ENCODE measurements at regions not wholly inside any gene's neighbourhood (a gene's known extent, or its start where the extent isn't known, plus 50 kb on each side); places are given as distances from the start of the nearest gene placed in this dataset.

DNA sequence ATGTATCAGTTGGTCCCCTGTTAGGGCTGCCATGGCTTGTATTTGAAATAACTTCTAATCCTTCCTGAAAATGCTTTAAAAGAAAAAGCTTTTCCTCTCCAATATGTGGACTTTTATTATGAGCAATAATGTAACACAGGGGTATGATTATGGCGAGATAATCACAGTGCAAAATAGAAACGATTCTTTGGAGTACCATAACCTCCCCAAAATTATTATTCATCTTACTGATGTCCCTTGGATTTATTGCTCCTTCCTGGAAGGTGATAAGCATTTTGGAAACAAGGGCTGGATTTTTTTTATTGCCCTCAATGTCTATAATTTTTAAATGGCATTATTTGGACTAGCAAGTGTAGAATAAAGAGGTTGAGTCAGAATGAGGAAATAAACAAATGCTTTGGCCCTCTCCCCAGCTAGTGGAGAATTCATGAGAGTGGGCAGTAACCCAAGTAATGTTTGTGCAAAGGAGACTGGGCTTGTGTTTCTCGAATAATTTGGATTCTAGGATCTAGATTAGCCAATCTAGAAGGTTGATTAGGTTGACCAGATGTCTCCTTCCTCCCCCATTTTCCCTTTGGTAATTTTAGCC is 403.9 kb upstream of the CELF2 start:
- CTCF ChIA-PET = no interaction called here
- no peak for DNase-seq (ENCODE audit: low spot score)
- POLR2A ChIA-PET (ENCODE audit: low non-redundant PET) = no interaction called here
- TF ChIP-seq, protein P1, sequence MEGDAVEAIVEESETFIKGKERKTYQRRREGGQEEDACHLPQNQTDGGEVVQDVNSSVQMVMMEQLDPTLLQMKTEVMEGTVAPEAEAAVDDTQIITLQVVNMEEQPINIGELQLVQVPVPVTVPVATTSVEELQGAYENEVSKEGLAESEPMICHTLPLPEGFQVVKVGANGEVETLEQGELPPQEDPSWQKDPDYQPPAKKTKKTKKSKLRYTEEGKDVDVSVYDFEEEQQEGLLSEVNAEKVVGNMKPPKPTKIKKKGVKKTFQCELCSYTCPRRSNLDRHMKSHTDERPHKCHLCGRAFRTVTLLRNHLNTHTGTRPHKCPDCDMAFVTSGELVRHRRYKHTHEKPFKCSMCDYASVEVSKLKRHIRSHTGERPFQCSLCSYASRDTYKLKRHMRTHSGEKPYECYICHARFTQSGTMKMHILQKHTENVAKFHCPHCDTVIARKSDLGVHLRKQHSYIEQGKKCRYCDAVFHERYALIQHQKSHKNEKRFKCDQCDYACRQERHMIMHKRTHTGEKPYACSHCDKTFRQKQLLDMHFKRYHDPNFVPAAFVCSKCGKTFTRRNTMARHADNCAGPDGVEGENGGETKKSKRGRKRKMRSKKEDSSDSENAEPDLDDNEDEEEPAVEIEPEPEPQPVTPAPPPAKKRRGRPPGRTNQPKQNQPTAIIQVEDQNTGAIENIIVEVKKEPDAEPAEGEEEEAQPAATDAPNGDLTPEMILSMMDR (conservative IDR thresholded peaks at IDR 0.05; ENCODE audit: low read depth) = no peak
- no peak overlapping the region for H3K27ac ChIP-seq

DNA sequence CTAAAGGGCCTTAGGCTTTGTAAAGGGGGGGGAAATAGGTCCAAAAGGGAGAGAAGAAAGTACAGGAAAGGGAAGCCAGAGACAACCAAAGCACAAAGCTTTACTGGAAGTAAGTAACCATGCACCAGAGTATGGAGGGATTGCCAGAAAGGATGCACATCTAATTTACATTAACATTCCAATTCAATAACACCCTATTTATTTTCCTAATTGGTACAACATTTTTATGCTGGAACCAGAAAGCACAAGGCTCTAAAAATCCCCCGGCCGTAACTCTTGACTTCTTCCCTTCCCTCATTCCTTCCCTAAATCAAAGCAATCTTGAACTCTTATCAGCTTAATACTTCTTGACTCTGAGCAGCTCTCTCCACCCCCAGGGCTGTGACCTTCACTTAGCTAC is 400.0 kb upstream of the CELF2 start:
- TF ChIP-seq, protein P1 (conservative IDR thresholded peaks at IDR 0.05; ENCODE audit: low read depth) = no peak
- H3K27ac ChIP-seq = no peak overlapping the region
- CTCF ChIA-PET = no interaction called here
- POLR2A ChIA-PET (ENCODE audit: low non-redundant PET) = no interaction called here
- DNase-seq (ENCODE audit: low spot score) = no peak

DNA sequence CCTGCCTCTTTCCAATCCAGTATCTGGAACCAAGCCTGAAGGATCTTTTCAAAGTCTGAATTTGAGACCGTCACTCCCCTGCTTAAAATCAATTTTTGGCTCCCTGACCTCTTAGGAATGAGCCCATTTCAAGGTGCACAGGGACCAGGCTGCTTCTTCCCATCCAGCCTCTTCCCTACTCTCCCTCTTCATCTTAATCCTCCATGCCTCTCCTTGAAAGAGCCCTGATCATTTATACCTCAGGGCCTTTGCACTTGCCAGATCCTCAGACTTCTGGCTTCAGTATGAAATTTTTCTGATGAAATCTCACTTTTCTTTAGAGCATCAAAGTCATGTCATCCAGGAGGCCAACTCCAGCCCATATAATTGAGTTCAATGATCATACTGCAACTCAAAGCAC is 399.5 kb upstream of the CELF2 start:
- TF ChIP-seq, protein P1 (conservative IDR thresholded peaks at IDR 0.05; ENCODE audit: low read depth) = no peak
- no peak for DNase-seq (ENCODE audit: low spot score)
- ChIA-PET POLR2A (ENCODE audit: low non-redundant PET) (no interaction called here), CTCF (no interaction called here)
- no peak overlapping the region for H3K27ac ChIP-seq

DNA sequence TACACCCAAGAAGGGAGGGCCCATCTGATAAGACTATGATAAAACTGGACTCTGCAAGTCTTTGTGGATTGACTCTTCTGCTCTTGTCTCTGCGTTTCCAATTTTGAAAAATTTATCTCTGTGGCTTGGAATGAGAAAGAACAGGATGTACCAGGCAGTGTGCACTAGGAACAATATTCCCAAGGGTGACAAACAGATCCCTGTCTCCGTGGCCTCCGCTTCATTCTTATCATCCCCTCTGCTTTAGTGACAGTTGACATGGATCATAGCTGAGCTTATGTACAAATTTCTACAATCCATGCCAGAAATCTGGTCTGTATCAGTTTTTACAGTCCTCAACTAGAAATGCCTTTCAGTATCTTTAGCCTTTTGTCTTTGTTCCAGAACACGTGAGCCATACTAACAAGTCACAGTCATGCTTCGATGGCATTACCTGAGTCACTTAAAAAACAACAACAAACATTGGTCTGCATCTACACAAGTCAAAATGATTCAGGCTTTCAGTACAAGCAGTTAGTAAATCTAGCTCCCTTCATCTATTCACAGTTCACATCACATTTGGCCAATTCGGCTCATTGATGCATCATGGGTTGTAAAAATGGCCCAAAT is 393.6 kb upstream of the CELF2 start:
- POLR2A ChIA-PET (ENCODE audit: low non-redundant PET) = no interaction called here
- CTCF ChIA-PET = interaction anchor here (1.1 kb wide), 1 partner anchor 11 kb away, joined by 3 read pairs; no protein-coding TSS in a partner anchor

DNA sequence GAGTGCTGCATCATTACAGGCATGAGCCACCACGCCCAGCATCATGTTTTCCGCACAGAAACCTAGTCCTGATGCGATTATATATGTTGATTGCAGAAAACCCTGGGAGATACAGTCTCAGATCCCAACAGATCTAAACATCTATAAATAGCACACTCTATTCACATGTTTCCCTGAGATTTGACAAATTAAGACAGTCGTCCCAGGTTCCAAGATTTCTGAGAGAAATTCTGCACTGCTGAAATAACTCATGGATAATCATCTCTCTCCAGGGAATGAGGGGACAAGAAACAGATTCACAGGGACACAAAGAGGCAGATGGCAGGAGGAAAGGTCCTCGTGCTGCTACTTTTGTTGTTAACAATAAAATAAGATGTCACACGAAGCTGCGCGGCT is 393.1 kb upstream of the CELF2 start:
- no peak for DNase-seq (ENCODE audit: low spot score)
- CTCF ChIA-PET = interaction anchor here (1.1 kb wide), 1 partner anchor 11 kb away, joined by 3 read pairs; no protein-coding TSS in a partner anchor

More for the DNA sequence above, 393.6 kb upstream of the CELF2 start:
- no peak overlapping the region for H3K27ac ChIP-seq
- TF ChIP-seq, protein P1 (conservative IDR thresholded peaks at IDR 0.05; ENCODE audit: low read depth) = no peak
- no peak for DNase-seq (ENCODE audit: low spot score)

DNA sequence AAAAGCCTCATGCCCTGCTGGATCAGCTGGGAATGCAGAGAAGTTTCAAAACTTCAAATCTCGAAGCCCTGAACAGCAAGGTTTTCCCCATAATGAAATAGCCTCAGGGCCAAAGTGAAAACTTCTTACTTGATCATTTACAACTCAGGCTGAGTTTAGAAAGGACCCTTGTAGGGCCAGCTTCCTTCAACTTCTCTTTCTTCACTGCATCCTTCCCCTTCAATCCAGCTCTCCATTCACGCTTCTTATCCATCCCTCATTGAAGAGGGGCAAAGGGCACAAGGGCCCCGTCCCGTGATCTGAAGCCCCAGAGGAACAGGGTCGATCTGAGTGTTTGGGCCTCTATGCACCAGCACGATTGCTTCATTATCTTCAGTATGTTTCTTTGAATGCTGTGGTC is 392.2 kb upstream of the CELF2 start:
- DNase-seq (ENCODE audit: low spot score) = no peak
- ChIA-PET POLR2A (ENCODE audit: low non-redundant PET) (no interaction called here), CTCF (no interaction called here)
- no peak overlapping the region for H3K27ac ChIP-seq
- TF ChIP-seq, protein P1 (conservative IDR thresholded peaks at IDR 0.05; ENCODE audit: low read depth) = no peak

More for the DNA sequence above, 393.1 kb upstream of the CELF2 start:
- POLR2A ChIA-PET (ENCODE audit: low non-redundant PET) = no interaction called here
- TF ChIP-seq, protein P1 (conservative IDR thresholded peaks at IDR 0.05; ENCODE audit: low read depth) = no peak
- H3K27ac ChIP-seq = no peak overlapping the region

Data from RWPE1 (cell line).